SKM-1 treated with dmso at 0.1 percent for 144 hours (cell line): ENCODE measurements at regions not wholly inside any gene's neighbourhood (a gene's known extent, or its start where the extent isn't known, plus 50 kb on each side); places are given as distances from the start of the nearest gene placed in this dataset.
"Not testable (repeated sequence)": the region's sequence is repeated elsewhere in the genome, so short reads cannot be mapped to it uniquely, and the experiment has no call there.

Source experiments
- DNase-seq: peaks from one replicate; lab custom pipeline; 2025; ENCODE audit not compliant: unreplicated experiment; lab: John Stamatoyannopoulos, UW

DNA sequence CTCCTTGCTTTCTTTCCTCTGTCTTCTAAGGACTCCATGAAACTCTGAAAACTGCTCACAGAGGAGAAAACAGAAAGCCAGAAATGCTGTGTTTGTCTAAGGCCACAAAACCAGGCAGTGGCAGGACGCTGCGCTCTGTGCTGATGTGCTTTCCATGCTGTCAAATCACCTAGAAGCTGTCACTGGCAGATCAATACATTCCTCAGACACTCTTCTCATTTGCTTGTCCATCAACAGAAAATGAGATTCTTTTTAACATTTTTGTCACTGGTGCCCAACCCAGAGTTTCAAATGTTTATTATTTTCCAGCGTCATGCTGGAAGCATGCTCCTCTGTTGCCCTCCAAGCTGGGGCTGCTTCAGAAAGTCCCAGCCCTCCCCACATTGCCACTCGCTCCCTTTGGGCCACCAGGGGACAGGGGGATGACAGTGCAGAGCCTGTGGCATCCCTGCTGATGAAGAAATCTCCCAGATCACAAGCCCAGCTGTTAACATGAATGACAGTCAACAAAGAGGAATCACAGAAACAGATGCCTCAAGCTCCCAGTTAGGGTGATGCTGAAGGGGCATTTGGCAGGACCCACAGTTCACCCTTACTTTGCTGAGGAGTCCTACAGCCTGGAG is 117.5 kb upstream of the MEIS1 start:
- DNase-seq, result no peak

DNA sequence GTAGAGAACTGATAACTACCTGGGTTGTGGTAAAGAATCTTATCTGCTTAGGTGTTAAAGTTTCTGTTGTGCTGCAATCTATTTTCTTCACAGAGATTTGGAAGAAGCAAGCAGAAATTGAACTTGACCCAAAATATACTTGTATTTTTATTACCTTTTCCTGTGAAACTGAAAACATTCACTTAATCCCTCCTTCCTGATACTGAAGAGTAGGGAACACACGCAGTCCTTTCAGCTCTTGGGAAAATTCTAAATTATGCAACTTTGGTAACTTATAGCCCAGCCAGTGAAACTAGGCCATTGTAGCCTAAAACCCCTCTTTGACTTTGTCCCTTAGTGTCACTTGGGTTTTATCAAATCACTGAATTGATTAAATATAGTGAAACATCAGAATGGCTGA is 128.4 kb upstream of the MEIS1 start:
- no peak for DNase-seq

DNA sequence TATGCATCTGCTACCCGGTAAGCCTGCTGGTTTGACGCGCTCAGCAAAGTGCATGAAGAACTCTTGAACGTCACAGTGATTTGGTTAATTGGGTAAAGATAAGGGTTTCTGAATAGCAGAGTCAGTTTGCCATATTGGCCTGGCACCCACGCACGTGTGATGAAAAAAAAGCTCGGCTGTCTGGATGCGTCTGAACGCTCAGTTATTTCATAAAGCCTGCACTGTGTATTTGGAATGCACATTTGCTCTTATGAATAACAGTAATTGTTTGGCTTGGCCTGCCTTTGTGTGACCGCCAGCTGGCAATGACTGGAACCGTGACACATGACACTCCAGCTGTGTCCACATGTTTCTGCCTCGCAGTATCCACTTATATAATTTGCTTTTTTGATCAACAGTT is 129.2 kb upstream of the MEIS1 start:
- no peak for DNase-seq

DNA sequence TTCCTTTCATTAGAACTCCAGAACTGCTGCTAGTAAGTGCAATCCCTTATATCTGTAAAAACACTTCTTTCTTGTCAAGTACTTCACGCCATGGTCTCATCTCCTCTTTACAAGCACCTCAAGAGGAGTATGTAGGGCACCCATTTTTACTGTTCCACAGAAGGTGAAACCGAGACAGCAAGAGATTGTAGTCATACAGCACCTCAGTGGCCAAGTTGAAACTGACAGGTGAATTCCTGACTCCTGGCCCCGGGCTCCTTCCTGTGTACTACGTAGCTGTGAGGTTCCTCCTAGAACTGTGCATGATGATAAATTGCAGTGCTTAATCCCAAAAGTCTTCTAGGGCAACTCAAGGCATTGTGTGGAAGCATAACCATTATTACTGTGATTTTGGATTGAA is 131.5 kb upstream of the MEIS1 start:
- no peak for DNase-seq

DNA sequence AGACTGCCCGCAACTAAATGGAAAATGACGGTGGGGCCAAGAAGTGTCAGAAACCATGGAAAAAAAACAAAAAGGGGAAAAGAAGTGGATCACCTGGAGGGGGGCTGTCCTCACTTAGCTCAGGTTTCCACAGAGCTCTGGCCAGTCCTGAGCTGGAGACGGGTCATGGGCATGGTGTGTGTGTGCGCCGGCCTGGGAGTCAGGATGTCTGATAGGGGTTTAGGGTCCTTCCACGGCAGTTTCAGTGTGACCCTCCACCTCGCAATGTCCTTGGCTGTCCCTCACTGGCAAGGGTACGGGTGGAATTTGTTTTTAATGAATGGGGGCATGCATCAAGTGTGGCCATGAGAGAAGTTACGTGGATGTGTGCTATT is 133.2 kb upstream of the MEIS1 start:
- no peak for DNase-seq

DNA sequence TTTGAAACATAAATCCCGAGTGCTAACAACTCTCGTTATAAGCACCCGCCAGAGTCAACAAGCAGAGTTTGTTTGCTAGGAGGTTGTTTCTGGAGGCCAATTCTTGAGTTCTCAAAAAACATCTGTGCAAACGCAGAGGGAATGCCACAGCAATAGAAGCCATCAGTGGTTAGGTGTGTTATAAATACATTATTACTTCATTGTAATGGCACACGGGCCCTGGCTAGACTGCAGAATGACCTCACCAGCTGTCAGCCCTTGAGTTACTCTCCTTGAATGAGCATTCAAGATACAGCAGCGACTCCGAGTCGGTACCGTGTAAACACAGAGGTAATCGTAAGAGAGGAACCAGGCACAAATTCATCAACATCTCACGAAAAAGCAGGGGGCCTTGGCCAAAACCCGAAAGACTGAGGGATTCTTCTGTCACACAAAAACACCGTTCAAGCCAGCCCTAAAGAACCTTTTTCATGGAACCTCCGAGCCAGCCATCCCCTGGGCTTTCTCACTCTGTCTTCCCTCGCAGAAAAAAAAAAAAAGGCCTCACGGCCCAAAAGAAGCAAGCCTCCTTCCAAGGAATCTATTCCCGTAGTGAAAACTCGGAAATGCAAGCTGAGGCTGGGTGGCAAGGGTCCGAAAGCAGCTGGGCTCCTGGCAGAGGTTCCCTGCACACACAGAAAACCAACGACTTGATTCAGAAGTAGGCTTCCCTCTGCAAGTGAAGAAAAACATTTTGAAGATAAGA is 133.7 kb upstream of the MEIS1 start:
- no peak for DNase-seq

DNA sequence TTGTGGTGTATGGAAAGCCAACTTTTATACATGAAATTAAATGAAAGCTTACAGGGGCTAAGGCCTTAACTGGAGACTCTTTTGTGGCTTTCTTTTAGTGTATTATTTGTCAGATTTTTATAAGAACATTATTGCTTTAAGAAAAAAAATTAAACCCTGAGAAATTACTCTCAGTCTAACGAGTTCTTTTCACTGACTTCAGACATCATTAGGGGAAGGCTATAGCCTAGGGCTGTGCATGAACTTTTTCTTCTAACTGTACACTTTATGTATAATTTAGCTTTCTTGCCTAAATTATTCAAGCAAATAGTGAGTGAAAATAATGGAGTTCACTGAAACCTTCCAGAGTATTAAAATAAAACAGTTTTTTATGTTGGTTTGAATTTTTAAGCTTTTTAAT is 151.1 kb upstream of the MEIS1 start:
- DNase-seq, result no peak

DNA sequence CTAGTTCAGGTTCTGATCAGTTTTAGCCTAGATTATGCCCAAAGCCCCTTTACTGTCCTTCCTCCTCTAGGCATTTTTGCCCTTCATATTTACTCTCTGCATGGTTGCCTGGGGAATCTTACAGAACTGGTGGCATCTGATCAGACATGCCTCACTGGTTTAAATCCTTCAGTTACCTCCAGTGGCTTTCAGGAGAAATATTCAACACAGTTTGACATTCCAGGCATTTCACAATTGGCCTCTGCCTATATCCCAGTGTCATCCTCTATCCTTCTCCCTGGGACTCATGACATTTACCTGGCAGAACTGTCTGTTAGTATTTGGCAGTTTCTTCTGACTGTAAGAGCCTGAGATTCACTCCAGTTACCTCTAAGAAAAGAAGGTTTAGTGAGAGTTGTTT is 152.9 kb upstream of the MEIS1 start:
- DNase-seq, result no peak

DNA sequence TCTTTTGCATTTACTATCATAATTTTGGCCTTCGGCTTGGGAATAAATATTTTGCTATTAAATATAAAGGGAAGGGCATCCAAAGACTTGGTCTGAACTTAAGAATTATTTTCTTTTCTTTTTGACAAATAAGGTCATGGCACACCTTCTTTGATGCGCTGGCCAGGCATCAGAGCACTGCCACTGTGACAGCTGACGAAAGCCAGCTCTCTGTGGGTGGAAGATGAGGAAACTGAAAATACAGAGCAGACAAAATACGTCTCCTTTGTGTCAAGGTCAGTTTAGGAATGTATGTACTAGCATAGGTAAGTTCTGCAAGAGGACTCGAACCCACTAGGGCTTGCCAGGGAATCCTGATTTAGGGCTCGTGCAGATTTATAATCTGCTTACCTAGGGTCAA is 155.9 kb upstream of the MEIS1 start:
- no peak for DNase-seq

DNA sequence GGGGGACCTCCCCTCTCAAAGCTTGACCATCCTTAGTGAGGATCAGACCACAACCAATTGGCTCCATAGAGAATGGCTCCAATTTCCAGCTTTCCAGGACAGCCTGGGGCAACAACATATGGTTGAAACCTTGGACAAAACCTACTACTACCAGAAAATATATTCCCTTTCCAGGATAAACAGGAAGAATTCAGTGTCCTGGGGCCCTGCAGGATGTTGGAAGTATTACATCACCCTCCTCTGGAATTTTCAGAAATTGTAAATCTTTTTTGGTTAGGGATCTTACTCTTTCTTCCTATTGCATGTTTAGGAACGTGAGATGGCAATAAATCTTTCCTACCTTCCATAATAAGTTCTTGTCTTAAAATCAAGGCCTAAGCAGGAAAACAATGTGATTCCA is 158.9 kb upstream of the MEIS1 start:
- DNase-seq, result no peak

DNA sequence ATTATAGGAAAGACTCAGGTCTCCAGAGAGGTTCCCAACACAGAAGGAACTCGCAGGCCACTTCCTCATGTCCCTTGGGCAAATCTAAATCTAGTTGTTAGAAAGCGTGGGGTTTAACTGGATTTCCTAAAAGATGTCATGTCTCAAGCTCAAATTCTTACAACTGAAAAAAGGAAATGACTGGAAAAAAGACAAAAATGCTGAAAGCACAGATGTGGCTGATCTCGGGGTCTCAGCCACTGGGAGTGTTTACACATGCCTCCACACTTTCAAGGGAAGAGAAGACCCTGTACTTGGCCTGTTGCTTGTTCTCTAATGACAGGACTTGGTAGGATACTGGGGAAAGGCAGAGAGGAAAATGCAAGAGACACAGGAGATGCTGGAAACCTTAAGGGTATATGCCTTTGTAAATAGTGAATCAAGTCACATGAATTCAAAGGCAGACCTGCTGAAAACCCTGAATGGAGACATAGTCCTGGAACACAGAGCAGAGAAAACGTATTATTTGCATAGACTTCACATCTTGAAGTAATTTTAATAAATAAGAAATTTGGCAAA is 160.9 kb upstream of the MEIS1 start:
- no peak for DNase-seq

DNA sequence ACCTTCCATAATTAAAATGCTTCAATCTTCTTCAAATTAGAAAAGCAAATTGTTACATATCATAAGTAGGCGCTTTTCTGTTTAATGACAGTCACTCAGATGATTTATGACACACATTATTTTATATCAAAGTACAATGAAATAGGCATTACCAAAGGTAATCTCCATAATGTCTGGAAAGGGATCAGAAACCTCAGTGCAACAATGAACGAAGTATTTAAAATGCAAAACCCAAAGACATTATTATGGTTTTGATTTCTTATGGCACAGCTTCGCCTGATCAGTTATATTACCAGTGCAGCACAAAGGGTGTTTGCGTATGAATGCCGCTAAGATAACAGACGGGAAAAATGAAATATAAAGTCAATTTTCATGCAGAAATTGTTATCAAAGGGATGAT is 162.2 kb upstream of the MEIS1 start:
- DNase-seq, result no peak

DNA sequence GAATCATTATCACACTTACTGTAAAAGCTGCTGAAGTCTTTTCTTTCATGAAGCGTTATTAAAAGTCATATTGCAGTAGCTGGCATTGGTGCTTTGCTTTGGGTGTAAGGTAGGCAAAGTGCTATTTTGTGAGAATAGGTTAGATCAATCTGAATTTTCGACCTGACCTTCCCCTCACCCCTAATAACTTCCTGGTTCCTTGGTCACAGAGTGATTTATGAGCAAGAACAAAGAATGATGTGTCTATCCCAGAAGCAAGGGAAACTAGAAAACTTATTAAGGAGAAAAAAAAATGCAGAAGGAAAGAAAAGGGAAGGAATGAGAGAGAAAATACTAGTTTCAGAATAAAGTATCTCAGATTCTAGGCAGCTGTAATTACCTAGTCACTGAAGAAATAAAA is 163.1 kb upstream of the MEIS1 start:
- DNase-seq, result no peak

DNA sequence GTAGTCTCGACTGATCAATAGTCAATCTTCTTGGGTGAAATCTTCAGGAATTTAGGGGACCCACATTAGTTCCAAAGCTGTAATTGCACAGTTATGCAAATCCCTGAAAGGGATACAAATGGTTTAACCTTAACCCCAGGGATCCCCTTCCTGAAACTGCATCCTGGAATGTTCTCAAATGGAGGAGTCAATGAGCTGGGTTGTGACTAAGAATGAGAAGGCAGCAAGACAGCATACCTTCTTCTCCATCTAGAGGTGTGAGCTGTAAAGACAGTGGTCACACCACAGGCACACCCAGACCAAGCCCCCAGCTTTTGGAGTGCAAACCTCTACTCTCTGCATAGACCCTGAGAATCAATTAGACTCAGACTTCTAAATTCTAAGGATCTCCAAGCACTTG is 164.7 kb upstream of the MEIS1 start:
- no peak for DNase-seq

DNA sequence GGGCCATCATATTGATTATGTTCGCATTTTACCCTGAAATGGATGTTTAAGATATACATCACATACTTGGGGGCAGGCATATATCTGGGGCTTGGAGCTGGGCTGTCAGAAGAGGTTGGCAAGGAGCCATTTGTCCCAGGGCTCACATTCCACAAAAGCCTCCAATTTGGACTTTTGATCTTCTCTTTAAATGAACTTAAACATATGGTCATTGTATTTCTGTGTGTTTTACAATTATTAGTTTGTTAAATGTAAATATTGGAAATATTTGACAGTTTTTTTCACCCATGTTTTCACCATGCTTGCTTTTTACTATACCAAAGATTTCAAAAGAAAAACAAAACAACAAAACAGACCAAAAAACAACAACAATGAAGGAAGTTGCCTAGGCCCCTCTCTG is 165.8 kb upstream of the MEIS1 start:
- no peak for DNase-seq

DNA sequence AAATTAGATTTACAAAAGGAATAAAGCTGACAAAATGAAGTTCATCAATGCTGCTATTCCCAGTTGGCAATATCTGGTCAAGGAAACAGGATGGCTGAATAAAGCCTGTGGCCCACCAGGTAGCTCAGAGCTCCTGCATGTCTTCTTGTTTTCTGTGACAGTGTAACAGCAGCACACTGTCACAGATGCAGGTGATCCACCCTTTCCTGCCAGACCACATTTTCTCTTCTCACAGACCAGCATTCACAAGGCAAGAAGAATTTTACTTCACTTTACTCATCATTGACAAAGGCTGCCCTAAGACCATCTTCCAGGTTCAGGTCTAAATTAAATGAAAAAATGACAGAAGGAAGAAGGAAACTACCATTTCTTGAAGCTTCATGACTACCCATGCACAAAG is 166.2 kb upstream of the MEIS1 start:
- DNase-seq, result no peak

DNA sequence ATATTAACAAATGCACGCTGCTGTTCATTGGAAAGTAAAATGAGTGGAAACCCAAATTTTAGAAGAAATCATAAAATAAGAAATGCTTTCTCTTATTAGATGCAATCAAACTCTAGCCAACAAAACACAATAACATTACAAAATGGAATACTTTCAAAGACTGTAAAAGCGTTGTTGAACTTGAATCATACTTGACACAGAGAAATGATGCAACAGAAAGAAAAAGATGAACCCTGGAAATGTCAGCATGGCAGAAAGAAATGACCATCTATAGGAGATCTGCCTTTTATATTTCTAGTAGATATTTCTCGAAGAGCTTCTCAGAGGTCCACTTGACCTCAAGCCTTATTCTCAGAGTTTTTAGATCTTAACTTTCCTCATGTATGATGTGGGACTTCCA is 170.6 kb upstream of the MEIS1 start:
- DNase-seq, result no peak

DNA sequence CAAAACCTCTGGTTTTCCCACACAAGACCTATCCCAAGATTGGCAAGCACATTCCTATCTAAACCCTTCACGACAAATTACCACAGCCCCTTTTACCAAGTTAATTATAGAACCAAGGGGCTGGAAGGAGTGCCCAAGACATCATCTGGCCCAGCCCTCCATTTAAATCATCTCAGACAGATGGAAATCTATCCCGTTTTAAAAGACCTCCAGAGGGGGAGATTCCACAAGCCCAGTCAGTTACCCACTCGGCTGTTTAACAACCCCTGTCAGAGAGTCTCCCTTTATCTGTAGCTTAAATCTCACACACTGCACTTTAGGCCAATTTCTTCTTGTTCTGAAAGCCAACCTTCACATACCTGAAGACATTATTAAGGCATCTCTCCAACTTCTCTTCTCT is 179.1 kb upstream of the MEIS1 start:
- DNase-seq, result no peak

DNA sequence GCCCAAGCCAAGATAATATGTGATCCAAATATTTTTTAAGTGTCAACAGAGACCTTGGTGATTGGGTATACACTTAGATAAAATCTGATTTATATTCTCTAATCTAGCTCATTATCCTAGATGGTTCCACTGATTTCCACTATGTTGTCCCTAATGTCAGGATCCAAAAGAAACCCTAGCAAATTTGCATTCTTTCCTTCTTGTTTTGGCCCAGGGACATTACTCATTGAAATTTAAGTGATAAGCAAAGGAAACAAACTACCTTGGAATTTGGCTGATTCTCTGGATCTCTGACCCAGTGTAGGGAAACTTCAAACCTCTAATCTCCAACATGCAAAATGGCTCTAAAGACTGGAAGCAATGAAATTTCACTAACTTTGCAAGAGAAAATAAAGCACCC is 179.8 kb upstream of the MEIS1 start:
- DNase-seq, result no peak

DNA sequence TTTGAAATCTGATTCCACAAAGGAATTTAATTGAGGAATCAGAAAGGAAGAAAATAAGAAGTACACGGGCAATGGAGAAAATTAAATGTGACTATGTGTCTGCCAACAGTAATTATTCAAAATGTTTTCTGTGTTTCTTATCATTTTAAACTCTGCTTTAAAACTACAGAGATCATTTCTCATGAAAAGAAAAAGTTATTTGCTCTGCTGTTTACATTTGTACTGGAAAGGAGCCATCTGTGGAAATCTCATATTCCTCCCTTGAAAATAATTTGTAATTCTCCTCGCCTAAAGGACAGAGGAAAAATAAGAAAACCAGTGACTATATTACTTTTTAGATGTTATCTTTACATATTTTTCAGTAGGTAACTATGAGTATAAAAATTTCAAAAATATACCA is 181.9 kb upstream of the MEIS1 start:
- no peak for DNase-seq

DNA sequence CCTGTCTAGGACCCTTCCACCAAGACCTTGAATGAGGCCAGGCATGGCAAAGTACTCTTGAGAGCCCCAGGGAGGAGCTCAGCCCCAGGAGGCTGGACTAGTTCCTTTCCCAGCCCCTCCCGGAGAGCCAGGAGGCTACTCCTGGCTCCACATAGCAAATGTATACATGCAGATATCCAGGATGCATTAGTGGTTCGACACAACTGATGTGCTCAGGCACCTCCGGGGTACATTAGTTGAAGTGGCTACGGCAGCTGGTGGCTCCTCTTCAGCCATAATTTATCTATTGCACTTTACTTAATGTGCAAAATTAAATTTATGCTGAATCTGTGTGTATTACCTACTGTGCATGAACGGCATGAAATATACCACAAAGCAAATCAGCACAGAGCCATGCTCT is 182.8 kb upstream of the MEIS1 start:
- no peak for DNase-seq

DNA sequence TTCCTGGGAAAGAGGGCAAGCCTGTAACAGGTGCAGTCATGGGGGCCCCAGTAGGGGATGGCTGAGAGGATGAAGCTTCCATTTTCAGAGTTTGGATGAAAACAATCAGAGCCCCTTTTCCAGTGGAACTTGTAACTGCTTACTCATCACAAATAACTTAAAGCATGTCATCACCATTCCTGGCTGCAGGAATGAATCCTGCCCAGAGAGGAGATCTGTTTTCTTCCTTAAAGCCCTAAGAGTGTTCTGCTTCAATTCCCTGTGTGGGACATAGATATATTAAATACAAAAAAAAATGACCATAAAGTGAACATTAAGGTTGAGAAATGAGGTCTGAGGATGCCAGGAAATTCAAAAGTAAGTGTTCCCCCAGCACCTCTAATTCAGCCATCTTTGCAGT is 183.4 kb upstream of the MEIS1 start:
- no peak for DNase-seq

DNA sequence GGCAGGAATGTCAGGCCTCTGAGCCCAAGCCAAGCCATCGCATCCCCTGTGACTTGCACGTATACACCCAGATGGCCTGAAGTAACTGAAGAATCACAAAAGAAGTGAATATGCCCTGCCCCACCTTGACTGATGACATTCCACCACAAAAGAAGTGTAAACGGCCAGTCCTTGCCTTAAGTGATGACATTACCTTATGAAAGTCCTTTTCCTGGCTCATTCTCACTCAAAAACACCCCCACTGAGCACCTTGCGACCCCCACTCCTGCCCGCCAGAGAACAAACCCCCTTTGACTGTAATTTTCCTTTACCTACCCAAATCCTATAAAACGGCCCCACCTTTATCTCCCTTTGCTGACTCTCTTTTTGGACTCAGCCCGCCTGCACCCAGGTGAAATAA is 185.8 kb upstream of the MEIS1 start:
- DNase-seq, result not testable (repeated sequence)
